Suppressor macrophage treated with lipopolysaccharide for 4 hours (primary cell): ENCODE measurements at regions not wholly inside any gene's neighbourhood (a gene's known extent, or its start where the extent isn't known, plus 50 kb on each side); places are given as distances from the start of the nearest gene placed in this dataset.

Experiments
- DNase-seq: peaks from one replicate; pipeline ENCODE4 v3.0.0-alpha.2; 2020

DNA sequence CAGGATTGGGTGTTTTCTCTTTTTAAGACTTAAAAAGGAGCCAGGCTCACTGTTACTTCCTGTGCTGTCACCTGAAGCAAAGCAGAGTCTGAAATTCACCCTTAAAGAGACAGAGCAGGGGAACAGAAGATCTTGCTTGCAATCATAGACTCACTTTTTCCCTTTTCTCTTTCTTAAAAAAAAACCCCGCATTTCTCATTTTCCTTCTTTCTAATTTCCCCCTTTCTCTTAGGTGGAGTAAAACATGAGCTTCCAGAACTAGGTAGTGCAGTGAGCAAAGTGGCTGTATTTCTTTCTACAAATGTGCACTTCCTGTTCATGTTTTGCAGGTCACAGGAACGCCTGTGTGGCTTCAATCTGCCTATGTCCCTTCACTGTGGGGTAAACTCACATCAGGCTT lies 381.2 kb downstream of the LPIN1 start:
- no peak for DNase-seq

DNA sequence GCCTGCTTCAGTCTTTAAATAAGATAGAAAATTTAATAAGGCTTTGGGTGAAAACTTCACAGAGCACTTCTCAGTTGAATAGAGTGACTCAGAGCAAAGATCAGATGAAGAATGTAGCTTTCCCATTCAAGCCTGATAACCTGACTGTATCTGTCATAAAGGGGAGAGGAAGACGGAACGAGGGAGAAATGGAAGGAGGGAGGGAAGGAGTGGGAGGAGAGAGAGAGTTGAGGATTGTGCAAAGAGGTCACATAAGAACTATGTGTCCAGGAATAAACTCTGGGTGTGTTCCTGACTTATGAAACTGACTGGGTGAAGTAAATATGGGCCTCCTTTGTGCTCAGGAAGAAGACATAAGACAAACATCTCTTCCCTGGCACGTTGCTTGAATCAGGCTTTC lies 385.5 kb downstream of the LPIN1 start:
- DNase-seq, result no peak

DNA sequence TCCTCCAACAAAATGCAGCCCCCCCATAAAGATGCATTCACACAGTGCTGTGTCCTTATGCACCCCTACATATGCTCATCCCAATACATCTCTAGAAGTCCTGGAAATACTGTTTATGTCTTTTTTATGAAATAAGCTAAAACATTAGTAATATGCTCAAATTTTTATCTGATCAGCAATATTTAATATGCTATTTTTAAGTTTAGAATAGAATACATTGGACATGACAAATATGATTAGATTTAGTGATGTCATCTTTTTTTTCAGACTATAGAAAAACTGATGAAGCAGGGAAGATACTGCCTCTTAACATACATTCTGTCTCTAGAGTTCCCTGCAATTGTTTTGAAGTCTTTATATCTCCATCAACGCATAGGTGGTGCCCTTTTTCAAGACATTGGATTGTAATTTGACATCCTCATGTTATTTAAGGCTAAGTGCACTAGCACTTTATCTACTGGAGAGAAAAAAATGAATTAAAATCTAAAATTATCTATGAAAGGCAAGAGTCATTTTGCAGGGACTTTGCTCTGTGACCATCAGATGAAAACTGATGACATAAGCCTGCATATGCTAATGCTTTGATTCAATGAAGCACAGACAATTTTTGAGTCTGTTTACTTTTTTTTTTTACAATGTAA lies 395.3 kb downstream of the LPIN1 start:
- no peak for DNase-seq

DNA sequence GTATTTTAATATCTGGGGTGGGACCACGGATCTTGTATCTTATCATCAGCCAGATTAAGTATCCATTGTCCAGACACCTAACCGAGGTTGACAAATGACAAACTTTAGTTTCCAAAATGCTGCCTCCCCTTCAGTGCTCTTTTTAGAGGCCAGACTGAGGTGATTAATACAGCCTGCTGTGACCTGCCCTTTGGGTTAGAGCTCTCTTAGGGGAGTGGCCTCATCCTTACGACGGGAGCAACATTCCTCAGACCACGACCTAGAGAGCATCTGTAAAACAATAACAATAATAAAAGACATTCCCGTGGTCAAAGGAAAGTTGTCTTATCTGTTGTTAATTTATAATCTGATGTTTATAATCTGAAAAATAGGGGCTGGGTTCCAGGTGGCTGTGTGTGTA lies 405.3 kb downstream of the LPIN1 start:
- DNase-seq, result no peak

DNA sequence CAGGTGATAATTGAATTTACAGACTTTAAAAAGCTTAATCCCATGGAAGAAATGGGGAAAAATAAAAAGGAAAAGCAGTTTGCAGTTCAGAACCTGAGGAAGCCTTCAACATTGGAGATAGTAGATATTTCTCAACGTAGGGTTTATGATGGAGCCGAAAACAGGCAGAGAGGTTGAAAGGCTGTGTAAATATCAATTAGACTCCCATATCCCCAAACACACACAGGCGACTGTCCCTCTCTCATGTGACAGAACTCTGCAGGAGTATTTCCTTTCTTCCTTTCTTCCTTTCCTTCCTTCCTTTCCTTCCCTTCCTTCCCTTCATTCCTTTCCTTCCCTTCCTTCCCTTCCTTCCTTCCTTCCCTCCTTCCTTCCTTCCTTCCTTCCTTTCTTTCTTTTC lies 406.5 kb downstream of the LPIN1 start:
- no peak for DNase-seq

DNA sequence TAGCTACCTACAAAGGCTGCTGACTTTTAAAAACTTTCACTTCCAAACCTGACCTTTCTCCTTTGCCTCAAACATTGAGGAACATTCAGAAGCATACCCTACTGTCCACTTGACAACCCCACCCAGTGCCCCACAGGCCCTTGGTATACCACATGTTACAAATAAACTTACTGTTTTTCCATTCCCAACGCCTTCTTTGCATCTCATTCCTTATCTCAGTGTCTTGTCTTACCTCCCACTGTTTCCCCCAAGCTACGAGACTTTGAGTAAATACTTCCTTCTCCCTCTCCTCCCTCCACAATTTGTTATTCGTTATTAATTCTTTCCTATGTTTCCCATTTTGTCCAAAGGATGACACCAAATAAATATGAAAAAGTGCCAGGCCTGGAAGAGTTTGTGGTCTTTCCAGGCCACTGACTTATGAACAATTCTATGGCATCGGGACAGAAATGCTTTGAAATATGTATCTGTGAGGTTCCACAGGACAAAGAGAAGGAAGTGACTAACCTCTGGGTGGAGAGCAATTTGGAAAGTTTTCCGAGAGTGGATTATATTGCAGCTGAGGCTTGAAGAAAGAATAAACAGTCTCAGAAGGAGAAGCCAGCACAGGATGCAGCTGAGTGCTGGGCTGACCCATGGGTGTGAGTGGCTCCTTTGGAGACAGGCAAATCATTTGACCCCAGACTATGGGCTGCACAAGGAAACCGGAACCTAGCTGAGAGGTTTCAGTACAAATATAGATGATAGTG lies 409.0 kb downstream of the LPIN1 start:
- DNase-seq, result no peak

DNA sequence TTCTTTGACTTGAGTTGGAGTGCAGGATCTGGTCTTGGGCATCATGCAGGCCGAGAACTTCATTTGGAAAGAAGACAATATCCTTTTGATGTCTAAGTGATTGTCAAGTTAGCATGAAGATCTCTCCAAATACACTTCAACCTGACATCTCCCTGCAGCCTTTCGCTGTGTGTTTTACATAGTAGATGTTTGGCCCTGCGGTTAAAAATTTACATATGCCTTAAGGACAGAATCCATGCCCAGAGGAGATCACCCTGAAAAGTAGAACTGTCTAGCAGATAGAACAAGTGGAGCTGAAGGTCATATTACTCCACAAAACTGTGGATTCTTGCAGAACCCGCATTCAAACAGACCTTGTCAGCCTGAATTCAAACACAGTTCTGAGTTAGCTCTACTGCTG lies 409.9 kb downstream of the LPIN1 start:
- DNase-seq, result no peak

DNA sequence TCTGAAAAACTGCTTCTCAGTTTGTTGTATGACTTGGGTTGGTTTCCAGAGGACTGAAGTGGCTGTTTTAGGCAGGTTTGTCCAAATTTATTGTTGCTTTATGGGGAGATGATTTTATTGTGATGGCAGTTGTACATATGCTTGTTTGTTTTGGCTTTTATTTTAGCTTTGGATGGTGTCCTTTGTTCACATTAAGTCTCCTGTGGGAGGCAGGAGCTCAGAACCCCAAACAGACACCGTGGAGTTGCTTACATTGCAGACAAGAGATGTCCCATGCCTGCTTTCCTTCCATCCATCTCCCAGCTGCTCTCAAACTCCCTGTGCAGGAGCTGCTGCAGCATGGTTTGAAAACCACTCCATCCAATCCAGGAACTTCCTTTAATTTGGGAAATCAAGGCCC lies 414.7 kb downstream of the LPIN1 start:
- no peak for DNase-seq

DNA sequence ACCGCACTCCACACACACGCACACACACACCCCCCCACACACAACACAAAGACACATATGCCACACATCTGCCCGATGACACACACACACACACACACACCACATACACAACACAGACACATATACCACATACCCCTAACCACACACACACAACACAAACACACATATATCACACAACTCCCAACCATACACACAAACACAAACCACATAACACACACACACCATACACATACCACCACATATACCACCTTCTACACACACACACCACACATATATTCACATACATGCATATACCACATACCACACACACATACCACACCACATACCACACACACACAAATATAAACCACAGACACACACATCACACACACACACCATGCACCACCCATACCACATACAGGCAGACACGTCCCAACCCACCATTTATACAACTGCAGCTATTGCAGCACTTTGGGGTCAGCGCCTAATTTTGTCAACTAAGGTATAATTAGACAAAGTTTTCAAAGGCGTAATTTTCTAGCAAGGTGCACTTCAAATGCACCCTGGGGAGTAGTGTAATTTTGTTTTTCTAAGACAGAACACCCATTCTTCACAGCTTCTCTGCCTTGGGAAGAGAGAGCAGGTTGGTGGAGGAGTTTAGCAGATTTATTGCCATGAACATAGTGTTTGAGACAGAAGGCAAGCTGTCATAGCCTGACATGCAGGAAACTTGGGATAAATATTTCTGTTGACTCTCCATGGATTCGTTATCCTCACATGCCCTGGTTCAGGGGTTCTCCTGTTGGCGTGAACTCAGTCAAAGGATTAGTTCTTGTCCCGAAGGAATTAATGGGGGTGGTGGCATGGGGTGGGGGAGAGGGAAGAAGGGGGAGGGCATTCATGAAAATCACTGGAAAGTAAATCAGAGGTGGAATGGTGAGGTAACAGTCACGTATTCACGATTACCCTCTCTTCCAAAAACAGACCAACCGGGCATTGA lies 416.1 kb downstream of the LPIN1 start:
- no peak for DNase-seq

DNA sequence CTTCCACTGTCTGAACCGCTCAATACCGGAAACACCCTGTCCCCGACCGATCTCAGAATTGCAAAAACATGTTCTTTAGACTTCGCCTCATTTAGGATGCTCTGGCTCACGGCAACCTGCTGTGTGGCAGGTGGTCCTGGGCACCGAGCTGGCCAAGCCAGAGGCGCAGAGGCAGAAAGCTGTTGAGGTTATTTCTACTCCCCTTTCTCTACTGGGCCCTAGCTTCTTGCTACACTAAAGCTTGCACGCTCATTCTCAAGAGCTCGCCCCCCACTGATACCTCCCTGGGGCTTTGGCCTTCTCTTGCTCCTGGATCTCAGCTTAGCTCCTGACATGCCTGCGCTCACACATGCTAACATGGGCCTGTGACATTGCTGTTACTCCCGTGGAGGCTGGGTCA lies 417.4 kb downstream of the LPIN1 start:
- DNase-seq, result no peak

DNA sequence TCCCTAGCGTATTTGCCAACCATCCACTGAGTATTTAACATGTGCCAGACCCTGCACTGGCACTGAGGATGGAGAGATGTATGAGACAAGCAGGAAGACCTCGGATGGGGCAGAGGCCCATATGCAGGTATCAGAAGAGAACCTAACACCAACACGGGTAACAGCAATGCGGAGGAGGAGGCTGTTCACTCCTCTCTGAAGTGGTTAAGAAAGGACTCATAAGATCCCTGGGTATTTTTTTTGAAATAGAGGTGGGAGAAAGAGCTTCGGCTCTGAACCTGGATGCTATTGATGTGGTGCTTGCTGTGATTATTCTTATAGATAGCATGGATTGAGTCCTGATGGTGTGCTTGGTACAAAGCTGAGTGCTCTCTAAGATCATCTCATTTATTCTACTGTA lies 418.3 kb downstream of the LPIN1 start:
- no peak for DNase-seq

DNA sequence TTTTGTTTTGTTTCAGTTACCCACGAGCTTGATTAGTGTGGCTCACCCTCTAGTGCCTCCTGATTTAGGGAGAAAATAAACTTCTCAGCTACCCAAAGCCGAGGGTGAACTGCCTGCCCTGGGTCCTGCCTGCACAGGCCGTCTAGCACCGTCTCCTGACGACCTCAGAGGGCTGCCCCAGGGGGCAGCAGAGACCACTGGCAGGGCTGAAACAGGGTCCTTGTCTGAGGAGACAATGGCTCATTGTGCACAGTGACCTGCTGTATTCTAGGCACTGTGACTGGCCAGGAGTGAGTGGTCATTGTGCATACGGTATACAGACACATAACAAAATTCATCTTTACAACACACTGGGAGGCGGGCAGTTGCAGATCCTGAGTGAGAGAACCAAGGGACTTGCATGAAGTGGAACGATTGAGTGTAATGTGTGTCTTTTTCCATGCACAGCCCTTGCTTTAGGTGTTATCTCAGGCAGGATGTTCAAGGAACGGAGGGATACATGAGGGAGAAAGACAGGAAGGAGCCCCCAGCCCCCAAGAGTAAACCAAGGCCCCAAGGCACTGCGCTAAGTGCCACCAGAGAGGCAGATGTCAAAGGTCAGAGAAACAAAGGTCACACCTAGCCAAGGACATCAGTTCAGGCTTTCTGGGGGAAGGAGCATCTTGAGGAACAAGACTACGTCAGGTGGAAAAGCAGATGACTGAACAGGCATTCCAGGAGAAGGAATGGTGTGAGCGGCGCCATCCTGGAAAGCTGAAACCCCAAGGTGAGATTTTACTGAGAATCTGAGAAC lies 421.3 kb downstream of the LPIN1 start:
- no peak for DNase-seq

DNA sequence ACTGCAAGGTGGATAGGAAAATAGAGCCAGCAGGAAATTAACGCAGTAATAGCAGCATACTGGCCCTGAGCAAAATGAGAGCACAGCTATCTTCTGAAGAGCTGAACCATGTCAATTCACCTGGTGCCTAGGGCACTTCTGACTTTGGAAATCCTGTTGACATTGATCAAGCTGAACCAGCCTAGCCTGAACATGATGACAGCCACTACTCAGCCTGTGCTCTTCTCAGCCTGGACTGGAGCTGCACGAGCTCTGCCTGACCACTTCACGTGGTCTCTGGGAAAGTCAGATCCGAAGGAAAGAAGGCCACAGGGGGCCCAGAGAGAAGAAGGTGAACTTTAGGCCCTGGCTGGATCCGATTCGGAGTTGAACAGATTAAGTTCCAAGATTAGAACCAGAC lies 421.9 kb downstream of the LPIN1 start:
- DNase-seq, result no peak

DNA sequence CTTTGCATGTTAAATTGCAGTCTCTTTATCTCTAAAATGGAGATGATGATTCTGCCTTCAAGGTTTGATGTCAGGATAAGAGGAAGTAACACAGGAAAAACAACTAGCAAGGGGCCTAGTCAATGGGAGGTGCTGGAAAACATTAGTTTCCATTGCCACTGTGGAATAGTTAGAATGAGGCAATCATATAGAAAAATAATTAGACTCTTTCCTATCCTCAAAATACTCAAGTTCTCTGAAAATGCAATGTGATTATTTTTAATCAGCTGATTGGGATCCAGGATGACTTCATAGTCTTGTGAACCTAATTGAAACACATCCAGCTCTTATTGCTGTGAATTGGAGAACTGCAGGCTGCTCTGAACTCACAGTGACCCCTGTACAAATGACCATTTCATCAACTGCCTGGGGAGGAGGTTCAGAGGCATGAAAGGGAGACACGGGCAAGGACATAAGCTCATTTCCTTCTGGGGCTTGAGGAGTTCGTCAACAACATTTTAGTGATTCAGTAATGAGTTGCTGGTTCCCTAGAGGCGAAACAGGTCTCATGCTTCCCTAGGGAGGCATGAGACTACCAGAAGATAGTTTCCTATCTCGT lies 422.5 kb downstream of the LPIN1 start:
- DNase-seq, result peak; percentile 92

DNA sequence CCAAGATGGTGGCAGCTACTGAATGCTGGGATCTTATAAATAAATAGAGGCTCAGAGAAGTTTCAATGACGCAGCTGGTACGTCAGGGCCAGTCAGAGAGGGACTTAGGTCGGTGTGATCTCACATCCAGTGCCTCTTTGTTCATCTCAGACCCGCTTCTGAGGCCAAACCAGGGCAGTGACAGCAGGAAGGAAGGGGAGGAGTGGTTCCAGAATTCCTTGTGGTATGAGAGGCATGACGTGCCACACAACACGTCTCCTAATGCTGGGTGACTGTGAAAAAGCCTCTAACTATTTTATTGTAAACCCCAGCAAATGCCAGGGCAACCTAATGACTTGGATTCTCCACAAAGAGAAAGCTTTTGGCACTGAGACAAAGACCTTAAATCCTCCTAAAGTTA lies 423.3 kb downstream of the LPIN1 start:
- peak; percentile 91 for DNase-seq

DNA sequence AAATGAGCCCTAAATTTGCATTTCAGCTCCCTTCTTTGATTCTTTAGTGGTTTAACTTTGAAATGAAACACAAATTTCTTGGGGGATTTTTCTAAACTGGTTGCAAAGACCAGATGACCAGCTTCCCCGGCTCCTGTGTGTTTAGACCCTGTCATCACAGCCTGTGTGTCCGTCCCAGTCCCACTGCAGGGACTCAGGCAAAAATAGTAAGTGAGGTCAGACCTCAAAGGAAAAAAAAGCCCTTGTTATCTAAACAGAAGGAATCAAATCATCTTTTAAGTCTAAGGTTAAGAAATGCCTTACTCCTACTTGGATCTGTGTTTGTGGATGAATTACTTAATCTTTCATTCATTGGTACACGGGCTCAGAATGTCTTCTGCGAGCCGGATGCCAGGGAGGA lies 423.7 kb downstream of the LPIN1 start:
- DNase-seq, result peak; percentile 84

DNA sequence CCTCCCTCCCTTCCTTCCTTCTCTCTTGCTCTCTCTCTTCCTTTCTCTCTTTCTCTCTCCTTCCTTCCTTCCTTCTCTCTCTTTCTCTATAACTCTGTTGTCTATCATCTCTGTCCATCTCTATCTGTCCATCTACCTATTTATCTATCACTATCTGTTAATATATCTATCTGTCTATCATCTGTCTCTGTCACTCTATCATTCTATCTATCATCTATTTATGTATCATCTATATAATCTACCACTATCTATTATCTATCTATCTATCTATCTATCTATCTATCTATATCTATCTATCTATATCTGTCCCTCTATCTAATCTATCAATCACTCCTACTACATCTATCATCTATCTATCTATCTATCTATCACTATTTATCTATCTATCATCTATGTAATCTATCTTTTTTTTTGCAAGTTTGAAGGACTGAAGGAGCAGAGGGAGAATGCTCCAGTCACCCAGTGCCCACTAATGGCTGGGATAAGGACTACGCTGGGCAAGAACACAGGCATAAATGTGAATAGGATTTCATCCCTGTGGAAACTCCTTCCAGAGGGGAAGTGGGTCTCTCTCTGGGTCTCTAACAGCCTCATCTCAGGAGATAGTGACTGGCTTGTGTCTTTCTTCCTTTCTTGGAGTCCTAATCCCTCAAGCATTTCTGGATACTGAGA lies 427.0 kb downstream of the LPIN1 start:
- no peak for DNase-seq

DNA sequence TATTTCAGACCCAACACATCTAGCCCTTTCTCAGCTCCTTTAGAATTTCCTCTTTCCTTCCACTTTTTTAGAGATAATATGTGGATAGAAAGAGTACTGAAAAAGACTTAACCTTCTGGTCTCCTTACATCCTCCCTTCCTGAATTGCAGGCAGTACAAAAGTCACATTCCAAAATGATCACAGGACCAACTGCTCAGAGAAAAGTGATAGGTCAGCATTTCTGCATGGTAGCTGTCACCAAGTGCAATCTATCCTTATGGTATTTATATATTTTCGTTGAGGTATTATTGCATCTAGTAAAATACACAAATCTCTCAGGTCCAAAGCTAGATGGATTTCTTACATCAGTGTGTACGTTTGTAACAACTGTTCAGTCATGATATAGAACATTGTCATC lies 427.5 kb downstream of the LPIN1 start:
- no peak for DNase-seq

DNA sequence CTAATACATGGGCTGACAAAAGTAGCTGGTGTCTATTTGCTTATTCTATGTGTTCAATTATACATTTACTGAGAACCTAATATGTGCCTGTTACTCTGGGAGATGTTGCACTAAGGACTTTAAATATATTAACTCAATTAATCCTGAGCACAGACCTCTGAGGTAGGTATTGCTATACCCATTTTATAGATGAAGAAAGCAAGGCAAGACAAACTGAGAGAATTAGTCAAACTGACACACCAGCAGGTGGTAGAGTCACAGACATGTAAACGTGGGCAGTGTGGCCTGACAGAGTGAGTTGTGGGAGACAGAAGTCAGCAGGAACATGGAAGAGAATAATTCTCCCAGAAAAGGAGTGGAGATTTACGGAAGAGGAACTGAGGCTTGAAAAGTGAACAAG lies 428.9 kb downstream of the LPIN1 start:
- DNase-seq, result no peak

DNA sequence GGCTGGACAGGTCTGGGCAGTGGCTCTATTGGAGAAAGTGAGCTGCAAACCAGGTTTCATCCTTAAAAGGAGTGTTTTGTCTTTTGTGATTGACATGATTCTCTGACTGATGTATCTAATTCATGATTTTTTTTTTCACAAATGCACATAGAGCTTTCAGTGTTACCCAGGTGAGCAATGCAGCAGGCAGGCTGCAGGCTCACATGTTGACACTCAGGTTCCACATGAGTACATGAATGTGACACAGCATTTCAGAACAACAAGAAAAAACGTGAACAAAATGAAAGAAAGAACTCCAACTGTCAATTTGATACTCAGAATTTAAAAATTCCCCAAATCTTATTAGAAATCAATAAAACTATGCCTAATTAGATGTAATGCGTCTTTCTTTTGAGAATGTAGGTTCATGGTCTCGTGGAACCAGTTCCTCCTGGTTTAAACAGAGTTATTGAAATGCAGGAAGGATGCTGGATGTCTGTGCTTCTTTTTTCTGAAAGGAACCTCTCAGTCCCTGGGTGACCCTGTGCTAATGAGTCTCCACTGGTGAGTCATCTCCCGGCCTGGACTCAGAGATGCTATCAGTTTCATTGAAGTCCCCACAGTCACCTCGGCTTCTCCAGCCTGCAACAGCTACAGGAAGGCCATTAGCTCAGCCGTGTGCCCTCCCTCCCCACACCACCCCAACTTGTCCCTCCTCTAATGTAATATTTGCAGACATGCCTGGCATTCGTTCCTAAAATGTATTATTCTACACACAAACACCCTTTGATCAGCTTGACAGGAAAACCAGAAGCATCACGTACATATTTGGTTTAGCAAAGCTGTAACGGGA lies 430.4 kb downstream of the LPIN1 start:
- peak; percentile 90 for DNase-seq
